ENCODE measurements at regions not wholly inside any gene's neighbourhood (a gene's known extent, or its start where the extent isn't known, plus 50 kb on each side); places are given as distances from the start of the nearest gene placed in this dataset.
"Not testable (repeated sequence)": the region's sequence is repeated elsewhere in the genome, so short reads cannot be mapped to it uniquely, and the experiment has no call there.

- TF ChIP-seq POLR2A (IDR thresholded peaks at IDR 0.05) = no peak
- TF ChIP-seq CTCF (IDR thresholded peaks at IDR 0.05) = no peak
- no peak for TF ChIP-seq POLR2AphosphoS5 (IDR thresholded peaks at IDR 0.05)
- H3K36me3 ChIP-seq = no peaks in the 10 kb centered on the region
- H3K27ac ChIP-seq = no peak overlapping the region
- H3K27me3 ChIP-seq = no peaks in the 10 kb centered on the region
- intact Hi-C loops (cut with DNase I; ENCODE audit: low total_unique reads) = no loop called here
- no peak for DNase-seq (ENCODE audit: low spot score in 2 of 2)
- H3K4me1 ChIP-seq = no peaks in the 10 kb centered on the region
- H3K9me3 ChIP-seq = no peaks in the 10 kb centered on the region
- H3K4me3 ChIP-seq = no peak overlapping the region
Measured at GRCh38 chr20:51930775-51931174, 128.5 kb upstream of the SALL4 start.

- Histone ChIP-seq H3K9me3 (no peaks in the 10 kb centered on the region), H3K27me3 (no peaks in the 10 kb centered on the region), H3K4me3 (no peak overlapping the region), H3K36me3 (no peaks in the 10 kb centered on the region), H3K27ac (no peak overlapping the region), H3K4me1 (no peaks in the 10 kb centered on the region)
- no peak for DNase-seq (ENCODE audit: low spot score in 2 of 2)
- TF ChIP-seq POLR2AphosphoS5 (IDR thresholded peaks at IDR 0.05) = no peak
- TF ChIP-seq CTCF (IDR thresholded peaks at IDR 0.05) = no peak
- TF ChIP-seq POLR2A (IDR thresholded peaks at IDR 0.05) = no peak
- intact Hi-C loops (cut with DNase I; ENCODE audit: low total_unique reads) = no loop called here
Measured at GRCh38 chr20:51928931-51929330, 126.6 kb upstream of the SALL4 start.

- H3K36me3 ChIP-seq; H3K27ac ChIP-seq; H3K27me3 ChIP-seq; H3K4me1 ChIP-seq; intact Hi-C loops (cut with DNase I; ENCODE audit: low total_unique reads); H3K4me3 ChIP-seq; DNase-seq (ENCODE audit: low spot score in 2 of 2); H3K9me3 ChIP-seq: not testable (repeated sequence)
Measured at GRCh38 chr20:51927970-51928369, 125.6 kb upstream of the SALL4 start.

- Histone ChIP-seq H3K27ac (no peak overlapping the region), H3K4me3 (no peak overlapping the region), H3K27me3 (no peaks in the 10 kb centered on the region), H3K9me3 (no peaks in the 10 kb centered on the region), H3K36me3 (no peaks in the 10 kb centered on the region), H3K4me1 (no peaks in the 10 kb centered on the region)
- intact Hi-C loops (cut with DNase I; ENCODE audit: low total_unique reads) = no loop called here
- TF ChIP-seq POLR2AphosphoS5 (IDR thresholded peaks at IDR 0.05) = no peak
- TF ChIP-seq POLR2A (IDR thresholded peaks at IDR 0.05) = no peak
- TF ChIP-seq CTCF (IDR thresholded peaks at IDR 0.05) = no peak
- no peak for DNase-seq (ENCODE audit: low spot score in 2 of 2)
Measured at GRCh38 chr20:51926670-51927305, 124.5 kb upstream of the SALL4 start.

- H3K27ac ChIP-seq = no peak overlapping the region
- no peaks in the 10 kb centered on the region for H3K4me1 ChIP-seq
- no peak overlapping the region for H3K4me3 ChIP-seq
- no peaks in the 10 kb centered on the region for H3K9me3 ChIP-seq
- H3K27me3 ChIP-seq = no peaks in the 10 kb centered on the region
- no peak for DNase-seq (ENCODE audit: low spot score in 2 of 2)
- no peaks in the 10 kb centered on the region for H3K36me3 ChIP-seq
- intact Hi-C loops (cut with DNase I; ENCODE audit: low total_unique reads) = no loop called here
- no peak for TF ChIP-seq POLR2AphosphoS5 (IDR thresholded peaks at IDR 0.05)
- TF ChIP-seq CTCF (IDR thresholded peaks at IDR 0.05) = no peak
- no peak for TF ChIP-seq POLR2A (IDR thresholded peaks at IDR 0.05)
Measured at GRCh38 chr20:51924509-51924908, 122.2 kb upstream of the SALL4 start.

GRCh38 chr20:51923633-51924032 is 121.3 kb upstream of the SALL4 start:
- Histone ChIP-seq H3K9me3 (no peaks in the 10 kb centered on the region), H3K4me3 (no peak overlapping the region), H3K27ac (no peak overlapping the region), H3K4me1 (no peaks in the 10 kb centered on the region), H3K36me3 (no peaks in the 10 kb centered on the region), H3K27me3 (no peaks in the 10 kb centered on the region)
- intact Hi-C loops (cut with DNase I; ENCODE audit: low total_unique reads) = no loop called here
- DNase-seq (ENCODE audit: low spot score in 2 of 2) = no peak
- TF ChIP-seq CTCF (IDR thresholded peaks at IDR 0.05) (no peak), POLR2A (IDR thresholded peaks at IDR 0.05) (no peak), POLR2AphosphoS5 (IDR thresholded peaks at IDR 0.05) (no peak)

GRCh38 chr20:51922812-51923211 is 120.5 kb upstream of the SALL4 start:
- H3K27me3 ChIP-seq; DNase-seq (ENCODE audit: low spot score in 2 of 2); H3K4me1 ChIP-seq; H3K36me3 ChIP-seq; intact Hi-C loops (cut with DNase I; ENCODE audit: low total_unique reads); H3K9me3 ChIP-seq; H3K4me3 ChIP-seq; H3K27ac ChIP-seq: not testable (repeated sequence)
